ENCODE measurements at regions not wholly inside any gene's neighbourhood (a gene's known extent, or its start where the extent isn't known, plus 50 kb on each side); places are given as distances from the start of the nearest gene placed in this dataset.

DNA sequence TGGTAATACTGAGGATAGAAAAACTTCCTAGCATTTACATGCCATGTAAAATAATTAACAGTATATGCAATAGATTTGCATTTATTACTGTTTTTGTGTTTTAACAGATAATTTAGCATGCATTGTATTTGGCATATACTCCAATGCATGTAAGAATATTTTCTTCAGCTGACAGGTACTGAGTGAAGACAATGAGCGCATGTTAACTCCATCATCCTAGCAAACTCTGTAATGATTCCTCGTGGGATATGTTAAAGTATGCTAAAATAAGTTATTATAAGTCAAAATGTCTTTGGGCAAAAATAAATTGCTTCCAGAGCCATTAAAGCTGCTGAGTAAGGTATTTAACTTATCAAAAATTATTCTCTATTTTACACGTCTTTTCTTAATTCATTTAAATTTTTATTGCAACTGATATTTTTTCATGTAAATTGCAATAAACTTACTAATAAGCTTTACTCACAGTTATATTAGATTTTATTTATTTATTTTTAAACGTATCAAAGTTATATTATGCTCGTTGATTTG lies 616.4 kb upstream of the NDST4 start:
- DNase-seq: no peak

GRCh38 chr4:115723621-115724020 lies 610.2 kb upstream of the NDST4 start:
- no peak for DNase-seq

DNA sequence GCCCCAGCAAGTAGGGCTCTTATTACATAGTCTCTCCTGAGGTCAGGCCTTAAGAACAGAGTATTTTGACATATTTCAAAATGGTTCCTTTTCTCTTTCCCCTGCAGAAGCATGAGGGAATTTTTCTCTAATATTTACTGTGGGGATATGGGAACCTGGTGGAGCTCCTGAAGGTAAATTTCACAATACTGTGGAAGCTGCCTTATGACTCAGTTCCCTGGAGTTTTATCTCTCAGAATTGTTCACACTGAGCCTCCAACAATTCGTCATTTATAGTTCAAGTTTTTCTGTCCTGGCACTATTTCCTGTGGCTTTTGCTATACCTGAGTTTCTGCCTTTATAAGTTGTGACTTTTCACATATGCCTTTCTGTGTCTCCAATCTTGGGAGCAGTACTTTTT lies 607.2 kb upstream of the NDST4 start:
- no peak for DNase-seq

GRCh38 chr4:115711575-115711974 lies 598.2 kb upstream of the NDST4 start:
- DNase-seq: no peak

- DNase-seq: no peak
Observed at GRCh38 chr4:115688961-115689360, 575.5 kb upstream of the NDST4 start.

- no peak for DNase-seq
Observed at GRCh38 chr4:115687052-115687755, 573.8 kb upstream of the NDST4 start.

GRCh38 chr4:115678425-115678941 lies 565.1 kb upstream of the NDST4 start:
- DNase-seq: no peak

- no peak for DNase-seq
Observed at GRCh38 chr4:115675719-115676118, 562.3 kb upstream of the NDST4 start.

DNA sequence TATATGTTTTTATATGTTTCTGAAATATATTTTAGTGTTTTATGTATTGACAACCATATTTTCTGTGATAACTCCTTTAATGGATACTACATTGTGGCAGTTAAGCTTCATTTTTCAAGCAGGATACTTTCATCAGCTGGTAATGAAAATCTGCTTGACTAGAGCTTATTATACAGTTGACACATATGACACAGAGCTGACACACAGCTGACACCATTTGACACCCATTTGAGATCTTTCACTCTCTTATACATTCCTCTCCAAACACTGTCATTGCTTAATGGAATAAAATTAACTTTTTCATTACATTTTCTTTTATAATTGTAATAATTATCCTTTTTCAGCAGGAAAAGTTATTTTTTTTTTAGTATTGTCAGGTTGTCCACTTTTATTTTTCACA lies 561.1 kb upstream of the NDST4 start:
- no peak for DNase-seq

DNA sequence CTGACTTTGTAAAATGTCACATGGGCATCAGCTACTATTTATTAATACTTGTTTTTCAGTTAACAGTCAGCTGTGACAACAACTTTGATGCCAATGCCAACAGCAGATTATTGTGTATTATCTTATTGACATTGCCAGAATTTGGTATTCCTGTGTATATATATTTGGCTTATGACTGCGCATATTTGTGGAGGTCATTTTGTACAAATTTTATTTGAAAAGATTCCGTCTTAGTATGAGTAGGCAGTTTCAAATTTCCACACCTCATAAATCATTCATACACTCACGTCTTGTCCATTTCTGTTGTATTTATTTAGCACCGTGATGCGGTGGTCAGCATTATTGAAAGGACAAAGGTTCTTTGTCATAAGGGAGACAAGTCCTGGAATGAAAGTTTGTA lies 558.2 kb upstream of the NDST4 start:
- DNase-seq: no peak

DNA sequence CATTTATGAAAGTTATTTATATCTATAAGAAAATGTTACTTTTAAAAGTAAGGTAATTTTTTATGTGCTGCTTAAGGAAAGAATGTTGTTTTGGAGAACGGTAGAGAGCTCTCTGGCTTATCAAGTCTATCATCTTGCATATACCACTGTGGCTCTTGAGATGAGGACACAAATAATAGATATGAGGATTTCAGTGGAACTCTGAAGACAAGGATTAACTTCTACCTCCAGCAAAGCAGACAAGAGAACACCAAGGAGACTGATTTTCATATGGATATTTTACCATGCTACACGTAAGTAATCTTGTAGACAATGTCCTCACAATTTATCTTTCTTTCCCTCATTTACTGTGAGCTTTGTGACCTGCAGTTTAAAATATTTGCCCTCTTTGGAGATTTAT lies 557.5 kb upstream of the NDST4 start:
- DNase-seq: no peak

- DNase-seq: no peak
Observed at GRCh38 chr4:115668396-115668795, 555.0 kb upstream of the NDST4 start.

DNA sequence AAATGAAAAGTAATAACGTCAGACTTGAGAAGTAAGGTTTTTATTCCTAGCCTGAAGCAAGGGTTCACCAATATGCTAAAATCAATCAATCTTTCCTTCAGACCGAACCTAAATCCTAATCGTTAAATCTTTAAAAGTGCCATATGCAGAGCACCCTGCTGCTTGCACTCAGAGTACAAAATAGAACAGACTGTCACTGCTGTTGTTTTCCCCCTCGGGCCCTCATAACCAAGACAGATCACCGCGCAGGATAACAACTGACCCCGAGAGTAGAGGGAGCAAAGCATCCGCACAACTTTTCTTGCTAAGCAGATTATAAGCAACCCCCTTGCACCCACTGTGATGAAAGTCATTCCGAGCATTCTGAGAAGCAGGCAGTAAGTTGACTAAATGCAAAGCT lies 550.9 kb upstream of the NDST4 start:
- DNase-seq: no peak

DNA sequence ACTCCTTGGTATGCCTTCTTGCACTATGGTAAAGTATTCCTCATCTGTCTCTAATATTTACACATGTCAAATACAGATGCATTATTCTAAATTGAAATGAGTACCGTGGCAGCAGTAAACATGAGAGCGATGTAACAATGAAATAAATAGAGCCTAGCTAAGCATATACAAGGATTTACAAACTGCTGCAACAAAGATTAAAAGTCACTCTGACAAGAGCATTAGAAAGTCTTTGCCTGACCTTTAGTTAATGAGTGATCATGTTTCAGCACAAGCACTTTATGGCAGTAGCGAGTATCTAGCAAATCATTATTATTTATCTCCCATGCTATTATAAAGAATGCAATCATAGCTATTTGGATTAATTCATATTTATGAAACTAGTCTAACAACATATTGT lies 547.0 kb upstream of the NDST4 start:
- DNase-seq: no peak

GRCh38 chr4:115657991-115658650 lies 544.7 kb upstream of the NDST4 start:
- DNase-seq: no peak

DNA sequence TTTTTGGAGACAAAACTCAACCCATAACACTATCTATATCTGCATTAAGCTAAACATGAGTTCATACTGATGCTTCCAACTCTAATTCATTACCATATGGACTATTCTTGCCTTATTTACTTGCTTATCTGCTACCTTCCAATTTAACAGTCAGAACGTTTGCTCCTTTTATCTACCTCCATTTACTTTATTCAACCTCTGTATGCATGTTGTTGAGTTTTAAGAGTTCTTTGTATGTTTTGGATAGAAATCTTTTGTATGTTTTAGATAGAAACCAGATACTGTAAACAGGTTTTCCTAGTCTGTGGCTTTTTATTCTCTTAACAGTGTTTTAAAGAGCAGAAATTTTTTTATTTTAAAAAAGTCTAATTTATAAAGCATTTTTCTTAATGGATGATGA lies 542.2 kb upstream of the NDST4 start:
- no peak for DNase-seq

DNA sequence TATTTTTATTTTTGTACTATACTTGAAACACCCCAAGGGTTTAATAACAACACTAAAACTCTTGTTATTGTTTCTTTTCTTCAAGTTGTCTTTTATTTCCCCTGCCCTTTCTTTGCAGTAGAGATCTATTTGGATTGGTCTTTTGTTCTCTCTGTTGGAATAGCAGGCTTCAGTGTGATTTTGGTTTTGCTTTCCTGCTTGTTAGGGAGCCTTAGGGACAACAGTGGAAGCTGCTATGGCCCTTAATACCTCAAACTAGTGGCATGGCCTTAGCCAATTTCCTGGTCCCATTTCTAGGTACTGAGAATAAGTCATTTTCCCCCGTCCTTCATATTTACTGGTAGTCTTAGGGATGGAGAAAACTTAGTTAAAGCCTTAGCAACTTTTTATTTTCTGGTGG lies 535.4 kb upstream of the NDST4 start:
- no peak for DNase-seq

GRCh38 chr4:115629270-115629669 lies 515.9 kb upstream of the NDST4 start:
- no peak for DNase-seq

DNA sequence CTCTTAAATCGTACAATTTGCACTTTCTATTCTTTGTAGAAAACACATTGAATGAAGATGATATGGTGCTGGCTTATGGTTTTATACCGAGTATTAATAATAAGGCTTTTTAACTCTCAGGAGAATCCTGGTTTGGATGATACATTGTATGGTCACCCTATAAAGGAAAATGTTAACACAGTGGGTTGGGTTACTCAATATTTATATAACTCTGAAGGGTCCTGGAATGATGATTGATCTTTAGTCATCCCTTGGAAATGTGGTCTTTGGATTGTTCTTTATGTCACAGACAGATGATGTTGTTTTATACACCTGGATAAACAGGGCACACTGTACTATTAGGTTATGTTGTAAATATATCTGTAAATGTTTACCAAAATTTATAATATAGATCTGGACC lies 496.2 kb upstream of the NDST4 start:
- DNase-seq: no peak

DNA sequence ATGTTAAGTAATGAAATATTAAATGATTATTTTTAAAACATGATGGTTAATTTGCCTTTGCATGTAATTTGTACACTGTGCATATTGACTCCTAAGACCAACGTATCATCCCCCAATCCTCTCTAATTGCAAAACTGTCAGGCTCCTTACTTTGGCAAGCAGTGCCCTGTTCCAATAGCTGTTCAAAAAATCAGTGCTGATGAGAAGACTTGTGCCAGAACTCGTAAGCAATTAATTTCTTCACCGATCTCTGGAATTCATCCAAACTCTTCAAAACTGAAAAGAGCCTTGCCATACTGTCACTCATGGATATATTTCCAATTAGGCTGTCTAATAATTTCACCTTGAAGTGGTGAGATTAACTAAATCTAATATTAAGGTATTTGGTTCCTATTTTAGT lies 493.9 kb upstream of the NDST4 start:
- DNase-seq: no peak

- DNase-seq: no peak
Observed at GRCh38 chr4:115596265-115597001, 483.0 kb upstream of the NDST4 start.

GRCh38 chr4:115580901-115581300 lies 467.5 kb upstream of the NDST4 start:
- DNase-seq: no peak

DNA sequence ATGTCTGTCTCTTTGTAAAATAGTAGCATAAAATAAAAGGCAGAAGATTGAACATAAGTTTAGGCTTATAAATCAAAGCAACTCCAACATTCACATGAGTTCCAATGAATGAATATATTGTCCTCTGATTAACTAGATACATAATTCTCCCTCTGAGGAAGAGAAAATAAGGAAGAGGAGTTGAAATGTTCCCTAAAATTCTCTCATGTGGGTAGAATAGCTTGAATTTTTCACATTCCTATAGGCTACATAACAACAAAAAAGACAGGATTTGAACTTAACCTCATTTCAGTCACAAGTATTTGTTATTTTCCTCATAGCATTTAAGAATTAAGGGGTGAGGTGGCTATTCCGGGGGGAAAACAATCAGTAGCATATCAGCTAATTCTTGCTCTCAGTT lies 462.4 kb upstream of the NDST4 start:
- DNase-seq: no peak

- DNase-seq: no peak
Observed at GRCh38 chr4:115562506-115562905, 449.1 kb upstream of the NDST4 start.
